HepG2 (cell line): ENCODE measurements at regions not wholly inside any gene's neighbourhood (a gene's known extent, or its start where the extent isn't known, plus 50 kb on each side); places are given as distances from the start of the nearest gene placed in this dataset.

Source experiments
- FOXA3 ChIP-seq: IDR thresholded peaks from 2 replicates; pipeline ENCODE4 v1.6.1; 2016; ENCODE audit warnings: missing genetic modification reagents, missing compliant biosample characterization
- HIC2 ChIP-seq: sonication (generic); formaldehyde crosslinking; IDR thresholded peaks from 2 replicates; pipeline ENCODE4 v1.9.0; 2022; ENCODE audit warnings: low read depth, missing genetic modification reagents
- HOXA3 ChIP-seq: sonication (generic); formaldehyde crosslinking; IDR thresholded peaks from 2 replicates; pipeline ENCODE4 v1.5.0; 2020; ENCODE audit warnings: missing genetic modification reagents
- HOXA9 ChIP-seq: sonication (generic); formaldehyde crosslinking; IDR thresholded peaks from 2 replicates; pipeline ENCODE4 v1.8.1; 2022; ENCODE audit warnings: missing genetic modification reagents, mild to moderate bottlenecking, moderate library complexity, borderline replicate concordance
- IKZF4 ChIP-seq: sonication (generic); formaldehyde crosslinking; IDR thresholded peaks from 2 replicates; pipeline ENCODE4 v1.5.1; 2020; ENCODE audit warnings: borderline replicate concordance, mild to moderate bottlenecking, low read depth, missing genetic modification reagents; ENCODE audit errors: not compliant biosample characterization
- JUN ChIP-seq: sonication (generic); formaldehyde crosslinking; IDR thresholded peaks from 2 replicates; pipeline ENCODE4 v1.4.0; 2020; ENCODE audit warnings: mild to moderate bottlenecking, missing genetic modification reagents
- KDM1A ChIP-seq: IDR thresholded peaks from 2 replicates; pipeline ENCODE4 v1.6.1; 2016; ENCODE audit warnings: missing compliant biosample characterization
- KMT2A ChIP-seq: sonication (generic); formaldehyde crosslinking; IDR thresholded peaks from 2 replicates; pipeline ENCODE4 v1.4.0; 2020; ENCODE audit warnings: missing genetic modification reagents
- MIER3 ChIP-seq: IDR thresholded peaks from 2 replicates; pipeline ENCODE4 v1.6.1; 2016; ENCODE audit warnings: missing compliant biosample characterization, borderline replicate concordance
- MXD4 ChIP-seq: IDR thresholded peaks from 2 replicates; pipeline ENCODE4 v1.6.1; 2016; ENCODE audit warnings: mild to moderate bottlenecking, missing biosample characterization, missing genetic modification reagents
- NONO ChIP-seq, 2 experiments: fragments of 450-650 bp in 1 of 2; sonication (generic) in 1 of 2; formaldehyde crosslinking in 1 of 2; IDR thresholded peaks in 1 of 2; conservative IDR thresholded peaks in 1 of 2; 2 replicates each; pipeline versions ENCODE4 v1.6.1 to v1.8.0; 2017 to 2022; ENCODE audit warnings: mild to moderate bottlenecking in 1 of 2, missing genetic modification reagents in 1 of 2, moderate library complexity in 1 of 2
- NR2F6 ChIP-seq, 2 experiments: IDR thresholded peaks; 2 replicates each; pipeline ENCODE4 v1.6.1; 2016; ENCODE audit warnings: antibody characterized with exemption in 1 of 2, mild to moderate bottlenecking in 1 of 2
- POLR2AphosphoS2 ChIP-seq: IDR thresholded peaks from 2 replicates; pipeline ENCODE4 v1.6.1; 2011; ENCODE audit warnings: low read depth, low read length, improper control_type of control experiment
- RCOR2 ChIP-seq: IDR thresholded peaks from 2 replicates; pipeline ENCODE4 v1.6.1; 2016; ENCODE audit warnings: missing biosample characterization, missing genetic modification reagents
- SALL1 ChIP-seq: sonication (generic); formaldehyde crosslinking; IDR thresholded peaks from 2 replicates; pipeline ENCODE4 v1.8.0; 2022; ENCODE audit warnings: mild to moderate bottlenecking, missing genetic modification reagents
- SETDB1 ChIP-seq: sonication (generic); formaldehyde crosslinking; IDR thresholded peaks from 2 replicates; pipeline ENCODE4 v1.5.1; 2020; ENCODE audit warnings: missing genetic modification reagents, mild to moderate bottlenecking, borderline replicate concordance
- SKI ChIP-seq: fragments of 450-650 bp; IDR thresholded peaks from one replicate; pipeline ENCODE4 v1.6.1; 2018; ENCODE audit warnings: mild to moderate bottlenecking; ENCODE audit not compliant: partially characterized antibody
- SOX5 ChIP-seq: IDR thresholded peaks from 2 replicates; pipeline ENCODE4 v1.6.1; 2016; ENCODE audit warnings: borderline replicate concordance
- THAP11 ChIP-seq: IDR thresholded peaks from 2 replicates; pipeline ENCODE4 v1.6.1; 2016; ENCODE audit warnings: missing biosample characterization, missing genetic modification reagents
- TOE1 ChIP-seq: sonication (generic); formaldehyde crosslinking; IDR thresholded peaks from 2 replicates; pipeline ENCODE4 v1.4.0; 2020; ENCODE audit warnings: mild to moderate bottlenecking, missing genetic modification reagents
- ZBTB8A ChIP-seq: sonication (generic); formaldehyde crosslinking; IDR thresholded peaks from 2 replicates; pipeline ENCODE4 v1.4.0; 2020; ENCODE audit warnings: mild to moderate bottlenecking, low read depth, missing genetic modification reagents, borderline replicate concordance
- ZNF143 ChIP-seq: sonication (generic); formaldehyde crosslinking; IDR thresholded peaks from 2 replicates; pipeline ENCODE4 v1.4.0; 2020; ENCODE audit warnings: missing genetic modification reagents
- TF ChIP-seq, protein P1 (sequence below), 2 experiments: fragments of 450-650 bp in 1 of 2; sonication (generic) in 1 of 2; formaldehyde crosslinking; IDR thresholded peaks; 2 replicates each; pipeline versions ENCODE4 v1.5.0 to v1.8.0; 2020 to 2022; ENCODE audit warnings: mild to moderate bottlenecking in 1 of 2, missing genetic modification reagents in 1 of 2
- TF ChIP-seq, protein P2 (sequence below): sonication (generic); formaldehyde crosslinking; IDR thresholded peaks from 2 replicates; pipeline ENCODE4 v1.8.0; 2022; ENCODE audit warnings: mild to moderate bottlenecking, missing genetic modification reagents, borderline replicate concordance

DNA sequence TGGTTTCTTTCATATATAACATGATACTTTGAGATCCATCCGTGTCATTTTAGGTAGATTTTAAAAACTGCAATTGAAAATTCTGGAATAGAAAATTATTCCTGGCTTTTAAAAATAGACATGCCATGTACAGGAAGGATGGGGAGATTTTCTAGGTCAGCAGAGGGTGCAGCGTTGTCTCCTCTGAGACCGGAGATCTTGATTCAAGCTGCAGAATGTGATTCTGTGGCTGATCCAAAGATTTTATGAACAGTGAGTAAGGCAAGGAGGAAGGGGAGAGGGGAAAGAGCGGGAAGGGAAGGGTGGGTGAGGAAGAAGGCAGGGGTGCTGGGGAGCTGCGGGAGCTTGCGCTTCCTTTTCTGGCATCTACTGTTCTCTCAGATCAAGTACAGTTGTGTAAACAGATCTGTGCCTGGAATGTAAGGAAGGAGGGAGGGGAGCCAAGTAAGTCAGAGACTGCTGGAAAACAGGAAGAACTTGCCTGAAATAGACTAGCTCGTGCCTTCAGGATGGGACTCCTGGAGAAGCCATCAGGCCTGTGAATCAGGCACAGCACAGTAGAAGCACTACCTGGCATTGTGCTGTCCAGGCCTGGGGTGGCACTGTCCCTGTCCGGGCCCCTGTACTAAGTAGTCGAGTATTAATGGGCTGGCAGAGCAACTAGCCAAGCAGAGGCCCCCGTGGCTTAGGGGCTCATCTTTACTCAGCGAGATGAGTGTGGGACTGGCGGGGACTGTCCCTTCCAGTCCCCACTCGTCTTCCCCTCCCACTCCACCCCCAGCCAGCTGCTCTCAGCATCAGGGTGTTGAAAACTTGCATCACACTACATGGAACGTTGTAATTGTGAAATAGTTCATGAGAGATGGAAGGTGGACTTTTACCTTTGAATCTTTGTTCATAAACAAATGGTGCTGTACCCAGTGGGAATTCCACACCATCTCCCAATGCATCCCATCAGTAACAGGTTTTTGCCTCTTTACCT, 163.5 kb downstream of the UXS1 start (continued):
- TF ChIP-seq, protein P1, sequence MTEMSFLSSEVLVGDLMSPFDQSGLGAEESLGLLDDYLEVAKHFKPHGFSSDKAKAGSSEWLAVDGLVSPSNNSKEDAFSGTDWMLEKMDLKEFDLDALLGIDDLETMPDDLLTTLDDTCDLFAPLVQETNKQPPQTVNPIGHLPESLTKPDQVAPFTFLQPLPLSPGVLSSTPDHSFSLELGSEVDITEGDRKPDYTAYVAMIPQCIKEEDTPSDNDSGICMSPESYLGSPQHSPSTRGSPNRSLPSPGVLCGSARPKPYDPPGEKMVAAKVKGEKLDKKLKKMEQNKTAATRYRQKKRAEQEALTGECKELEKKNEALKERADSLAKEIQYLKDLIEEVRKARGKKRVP (CRISPR knock-in tag; IDR thresholded peaks at IDR 0.05): peak in 1 of 2 experiments; percentile 99; a peak in 2 of 4 replicates
- TF ChIP-seq NR2F6 (IDR thresholded peaks at IDR 0.05) (peak; percentile 55; the same call in 1 of the 2 replicates), NR2F6 (CRISPR knock-in tag; IDR thresholded peaks at IDR 0.05) (peak; percentile 77; the same call in 1 of the 2 replicates), HOXA9 (CRISPR knock-in tag) (no peak), ZNF143 (no peak), HOXA3 (CRISPR knock-in tag) (peak; percentile 88), JUN (no peak; the same call in 1 of the 2 replicates), NONO (IDR thresholded peaks at IDR 0.05) (no peak), NONO (CRISPR knock-in tag; conservative IDR thresholded peaks at IDR 0.05) (peak; percentile 85; the same call in 1 of the 2 replicates), IKZF4 (CRISPR knock-in tag) (no peak), SOX5 (CRISPR knock-in tag) (peak; percentile 90), POLR2AphosphoS2 (no peak), RCOR2 (CRISPR knock-in tag) (peak; percentile 94), FOXA3 (peak; percentile 96), KDM1A (CRISPR knock-in tag) (peak; percentile 97), TOE1 (CRISPR knock-in tag) (0 out of 2 replicates have a peak, but pooled peaks have one; percentile 68), KMT2A (CRISPR knock-in tag) (0 out of 2 replicates have a peak, but pooled peaks have one; percentile 35), SETDB1 (no peak), THAP11 (peak; percentile 84), MIER3 (peak; percentile 95; the same call in 1 of the 2 replicates), SKI (peak; percentile 68), HIC2 (CRISPR knock-in tag) (0 out of 2 replicates have a peak, but pooled peaks have one; percentile 16), ZBTB8A (no peak), MXD4 (CRISPR knock-in tag) (peak; percentile 50; the same call in 1 of the 2 replicates), SALL1 (CRISPR knock-in tag) (peak; percentile 98)
- TF ChIP-seq, protein P2, sequence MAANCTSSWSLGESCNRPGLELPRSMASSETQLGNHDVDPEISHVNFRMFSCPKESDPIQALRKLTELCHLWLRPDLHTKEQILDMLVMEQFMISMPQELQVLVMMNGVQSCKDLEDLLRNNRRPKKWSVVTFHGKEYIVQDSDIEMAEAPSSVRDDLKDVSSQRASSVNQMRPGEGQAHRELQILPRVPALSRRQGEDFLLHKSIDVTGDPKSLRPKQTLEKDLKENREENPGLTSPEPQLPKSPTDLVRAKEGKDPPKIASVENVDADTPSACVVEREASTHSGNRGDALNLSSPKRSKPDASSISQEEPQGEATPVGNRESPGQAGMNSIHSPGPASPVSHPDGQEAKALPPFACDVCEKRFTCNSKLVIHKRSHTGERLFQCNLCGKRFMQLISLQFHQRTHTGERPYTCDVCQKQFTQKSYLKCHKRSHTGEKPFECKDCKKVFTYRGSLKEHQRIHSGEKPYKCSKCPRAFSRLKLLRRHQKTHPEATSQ: peak; percentile 72; the same call in 1 of the 2 replicates
